Body of pancreas (tissue), 4 donors: ENCODE measurements at regions not wholly inside any gene's neighbourhood (a gene's known extent, or its start where the extent isn't known, plus 50 kb on each side); places are given as distances from the start of the nearest gene placed in this dataset.

Source experiments
- ATAC-seq: fragments of 150-250 bp; one replicate; pipeline ENCODE4 v1.9.1; 2016
- DNase-seq, 4 donors: peaks; one replicate each; pipeline ENCODE4 v3.0.0-alpha.2; 2019
- H3K27ac ChIP-seq, 4 donors: fragments of 200-600 bp; sonication (generic); 1 replicate in 3 of 4; 2 replicates in 1 of 4; pipeline versions ENCODE4 v1.5.1 to v1.6.1; 2016 to 2019; ENCODE audit warnings: mild to moderate bottlenecking in 1 of 4, mixed read lengths in 1 of 4, moderate library complexity in 1 of 4
- H3K27me3 ChIP-seq, 2 donors: fragments of 200-600 bp; sonication (generic); one replicate each; pipeline ENCODE4 v1.6.0; 2016; ENCODE audit warnings: mild to moderate bottlenecking in 1 of 2
- H3K36me3 ChIP-seq, 2 donors: fragments of 200-600 bp; sonication (generic); replicated peaks in 1 of 2; 2 replicates each; pipeline ENCODE4 v1.5.1; 2016; ENCODE audit warnings: low read depth in 2 of 2; ENCODE audit not compliant: insufficient read depth in 1 of 2
- H3K4me1 ChIP-seq: fragments of 200-600 bp; sonication (generic); one replicate; pipeline ENCODE4 v1.6.0; 2016
- H3K4me3 ChIP-seq, 2 donors: fragments of 200-600 bp; sonication (generic); 1 replicate in 1 of 2; 2 replicates in 1 of 2; pipeline ENCODE4 v1.5.1; 2016 to 2019
- H3K9me3 ChIP-seq, 3 donors: fragments of 200-600 bp; sonication (generic); 1 replicate in 2 of 3; 2 replicates in 1 of 3; pipeline ENCODE4 v1.5.1; 2016
- CTCF ChIP-seq, 7 experiments: fragments of 450-650 bp in 4 of 7; fragments of 200-600 bp in 3 of 7; sonication (generic) in 3 of 7; IDR thresholded peaks; one replicate each; pipeline ENCODE4 v1.5.1; 2016 to 2019; ENCODE audit warnings: antibody characterized with exemption in 7 of 7
- POLR2A ChIP-seq, 3 donors: fragments of 450-650 bp; IDR thresholded peaks; one replicate each; pipeline ENCODE4 v1.6.1; 2016; ENCODE audit warnings: antibody characterized with exemption in 3 of 3, mild to moderate bottlenecking in 2 of 3
- WGBS, 2 donors: methylation state at CpG; one replicate each; pipeline ENCODE4 v1.1.5; 2017; 5-methylcytosine and 5-hydroxymethylcytosine counted together
- intact Hi-C: fragments of 100-400 bp; cut with DNase I; formaldehyde crosslinking; loops from one replicate; pipeline ENCODE4 v1.15.1; 2023

- Histone ChIP-seq H3K36me3 (no peaks in the 10 kb centered on the region), H3K4me1 (no peaks in the 10 kb centered on the region), H3K27me3 (no peaks in the 10 kb centered on the region), H3K27ac (no peak overlapping the region), H3K9me3 (no peaks in the 10 kb centered on the region), H3K4me3 (no peak overlapping the region)
- no peak for ATAC-seq
- TF ChIP-seq CTCF (IDR thresholded peaks at IDR 0.05), result no peak
- TF ChIP-seq POLR2A (IDR thresholded peaks at IDR 0.05), result no peak
- DNase-seq, result no peak
- intact Hi-C loops, result no loop called here
Measured at GRCh38 chr13:88565566-88565965, 894.4 kb downstream of the SLITRK5 start.

- WGBS, 2 donors, result 25 to 32% methylated on average over 2 of the region's 2 CpGs
- ATAC-seq (no peak), DNase-seq (no peak)
- TF ChIP-seq CTCF (IDR thresholded peaks at IDR 0.05), result no peak
- no peak for TF ChIP-seq POLR2A (IDR thresholded peaks at IDR 0.05)
- Histone ChIP-seq H3K4me1 (no peaks in the 10 kb centered on the region), H3K27me3 (no peaks in the 10 kb centered on the region), H3K9me3 (no peaks in the 10 kb centered on the region), H3K36me3 (no peaks in the 10 kb centered on the region), H3K4me3 (no peak overlapping the region), H3K27ac (no peak overlapping the region)
- intact Hi-C loops, result no loop called here
Measured at GRCh38 chr13:88585861-88586260, 914.7 kb downstream of the SLITRK5 start.

GRCh38 chr13:88586263-88586662 lies 915.1 kb downstream of the SLITRK5 start:
- intact Hi-C loops, result no loop called here
- DNase-seq (no peak), ATAC-seq (no peak)
- no peak for TF ChIP-seq CTCF (IDR thresholded peaks at IDR 0.05)
- no peak for TF ChIP-seq POLR2A (IDR thresholded peaks at IDR 0.05)
- no peaks in the 10 kb centered on the region for H3K27me3 ChIP-seq
- H3K36me3 ChIP-seq, result no peaks in the 10 kb centered on the region
- H3K9me3 ChIP-seq, result no peaks in the 10 kb centered on the region
- no peaks in the 10 kb centered on the region for H3K4me1 ChIP-seq
- H3K4me3 ChIP-seq, result no peak overlapping the region
- no peak overlapping the region for H3K27ac ChIP-seq

- no peaks in the 10 kb centered on the region for H3K36me3 ChIP-seq
- no peaks in the 10 kb centered on the region for H3K4me1 ChIP-seq
- ATAC-seq (no peak), DNase-seq (no peak)
- H3K4me3 ChIP-seq, result no peak overlapping the region
- intact Hi-C loops, result no loop called here
- no peaks in the 10 kb centered on the region for H3K27me3 ChIP-seq
- no peak overlapping the region for H3K27ac ChIP-seq
- peaks cover 0 to 12% (median 0%) of the 10 kb centered on the region in 3 donors for H3K9me3 ChIP-seq
- TF ChIP-seq CTCF (IDR thresholded peaks at IDR 0.05), result no peak
- no peak for TF ChIP-seq POLR2A (IDR thresholded peaks at IDR 0.05)
- WGBS, 2 donors, result 8 to 11% methylated on average over 1 of the region's 1 CpG
Measured at GRCh38 chr13:88590574-88590973, 919.4 kb downstream of the SLITRK5 start.

GRCh38 chr13:88592105-88592504 lies 920.9 kb downstream of the SLITRK5 start:
- TF ChIP-seq POLR2A (IDR thresholded peaks at IDR 0.05) (no peak), CTCF (IDR thresholded peaks at IDR 0.05) (no peak)
- Histone ChIP-seq H3K4me3 (no peak overlapping the region), H3K27ac (no peak overlapping the region), H3K36me3 (no peaks in the 10 kb centered on the region), H3K4me1 (no peaks in the 10 kb centered on the region), H3K9me3 (peaks cover 0 to 12% (median 0%) of the 10 kb centered on the region in 3 donors), H3K27me3 (no peaks in the 10 kb centered on the region)
- DNase-seq (no peak), ATAC-seq (no peak)
- 57 to 76% methylated on average over 1 of the region's 1 CpG for WGBS, 2 donors
- intact Hi-C loops, result no loop called here
